ENCODE measurements at regions not wholly inside any gene's neighbourhood (a gene's known extent, or its start where the extent isn't known, plus 50 kb on each side); places are given as distances from the start of the nearest gene placed in this dataset.

- Histone ChIP-seq H3K4me1 (ENCODE audit: insufficient read depth) (no peaks in the 10 kb centered on the region), H3K4me2 (no peak overlapping the region), H3K9me2 (ENCODE audit: insufficient read depth) (peaks cover 16% of the 10 kb centered on the region; the same call in 1 of the 2 replicates), H3K4me3 (no peak overlapping the region), H3K79me2 (replicated peaks; ENCODE audit: insufficient read depth) (no peaks in the 10 kb centered on the region), H3K36me3 (ENCODE audit: insufficient read depth) (no peaks in the 10 kb centered on the region), H3K27ac (ENCODE audit: low read depth) (no peak overlapping the region), H2AFZ (no peak overlapping the region), H3K27me3 (ENCODE audit: insufficient read depth) (no peaks in the 10 kb centered on the region), H3F3A (replicated peaks; ENCODE audit: low read depth) (no peaks in the 10 kb centered on the region), H4K20me1 (replicated peaks; ENCODE audit: insufficient read depth) (no peaks in the 10 kb centered on the region)
- H3K4me3 Mint-ChIP-seq: no peak overlapping the region
- no peak overlapping the region for H3K27ac Mint-ChIP-seq
- no peaks in the 10 kb centered on the region for H3K9me3 Mint-ChIP-seq
- H3K36me3 Mint-ChIP-seq (ENCODE audit: low read depth): no peaks in the 10 kb centered on the region
- no peak for DNase-seq (ENCODE audit: low spot score)
- H3K4me1 Mint-ChIP-seq: peaks cover 10% of the 10 kb centered on the region; the same call in 2 of the 3 replicates
- no peak for TF ChIP-seq JUNB (IDR thresholded peaks at IDR 0.05; ENCODE audit: unreplicated experiment)
- TF ChIP-seq NANOG (IDR thresholded peaks at IDR 0.05; ENCODE audit: borderline replicate concordance): no peak
- TF ChIP-seq ZNF331 (CRISPR knock-in tag; IDR thresholded peaks at IDR 0.05; ENCODE audit: low read depth): no peak
- TF ChIP-seq EZH2 (IDR thresholded peaks at IDR 0.05; ENCODE audit: low read depth, unreplicated experiment): no peak
- TF ChIP-seq EZH2phosphoT487 (IDR thresholded peaks at IDR 0.05; ENCODE audit: unreplicated experiment): no peak
- TF ChIP-seq ZNF462 (CRISPR knock-in tag; IDR thresholded peaks at IDR 0.05): no peak
- no peak for TF ChIP-seq CTCF (conservative IDR thresholded peaks at IDR 0.05; ENCODE audit: low read depth in 2 of 2)
- TF ChIP-seq CREB1 (CRISPR knock-in tag; IDR thresholded peaks at IDR 0.05; ENCODE audit: low read depth): no peak
- ATAC-seq: no peak
- no peaks in the 10 kb centered on the region for H3K27me3 Mint-ChIP-seq (ENCODE audit: insufficient read depth, low read depth, poor library complexity)
Observed at GRCh38 chr11:15630896-15631295, 516.2 kb downstream of the INSC start.
